Testis (tissue), 2 donors: ENCODE measurements at regions not wholly inside any gene's neighbourhood (a gene's known extent, or its start where the extent isn't known, plus 50 kb on each side); places are given as distances from the start of the nearest gene placed in this dataset.
"Not testable (repeated sequence)": the region's sequence is repeated elsewhere in the genome, so short reads cannot be mapped to it uniquely, and the experiment has no call there.

Experiments
- DNase-seq: peaks from one replicate; pipeline ENCODE4 v3.0.0-alpha.2; 2019
- H3K27ac ChIP-seq, 2 donors: fragments of 200-600 bp; sonication (generic); one replicate each; pipeline ENCODE4 v1.5.1; 2019
- H3K27me3 ChIP-seq: fragments of 200-600 bp; sonication (generic); one replicate; pipeline ENCODE4 v1.5.1; 2019
- H3K36me3 ChIP-seq: fragments of 200-600 bp; sonication (generic); one replicate; pipeline ENCODE4 v1.5.1; 2017; ENCODE audit warnings: low read depth; ENCODE audit errors: missing control alignments
- H3K4me1 ChIP-seq: fragments of 200-600 bp; sonication (generic); one replicate; pipeline ENCODE4 v1.5.1; 2019
- H3K4me3 ChIP-seq, 2 donors: fragments of 200-600 bp; sonication (generic); one replicate each; pipeline ENCODE4 v1.5.1; 2017 to 2019
- H3K9me3 ChIP-seq: fragments of 200-600 bp; sonication (generic); one replicate; pipeline ENCODE4 v1.5.1; 2017
- POLR2A ChIP-seq: fragments of 450-650 bp; IDR thresholded peaks from one replicate; pipeline ENCODE4 v1.6.1; 2017; ENCODE audit warnings: antibody characterized with exemption, mild to moderate bottlenecking, moderate library complexity
- WGBS, 2 donors: methylation state at CpG; one replicate each; pipeline ENCODE4 v1.1.5; 2018; 5-methylcytosine and 5-hydroxymethylcytosine counted together
- intact Hi-C: fragments of 100-400 bp; cut with DNase I; formaldehyde crosslinking; loops from one replicate; pipeline ENCODE4 v1.15.1; 2023; ENCODE audit warnings: low total_unique reads
- TF ChIP-seq, protein P1 (sequence below), 3 experiments: fragments of 450-650 bp in 2 of 3; fragments of 200-600 bp in 1 of 3; sonication (generic) in 1 of 3; IDR thresholded peaks; one replicate each; pipeline ENCODE4 v1.5.1; 2016 to 2019; ENCODE audit warnings: antibody characterized with exemption in 3 of 3, mild to moderate bottlenecking in 2 of 3, moderate library complexity in 1 of 3

DNA sequence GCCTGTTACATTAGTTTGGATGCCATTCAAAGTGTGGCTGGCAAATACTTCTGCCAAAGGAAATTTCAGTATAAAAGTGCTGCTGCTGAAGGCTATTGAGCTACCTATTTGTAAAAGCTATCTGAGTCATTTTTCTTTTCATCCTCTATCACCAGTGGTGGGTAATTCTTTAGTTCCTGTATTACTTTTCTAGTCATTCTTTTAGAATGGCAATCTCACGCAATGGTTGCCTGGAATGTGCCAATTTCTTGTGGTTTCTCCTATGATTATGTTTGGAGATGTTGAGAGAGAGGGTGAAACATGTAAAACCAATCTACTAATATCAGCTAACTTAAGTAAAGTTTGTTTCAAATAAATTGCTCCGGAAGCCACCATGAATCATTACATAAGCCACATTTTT, 685.0 kb downstream of the RAPGEF2 start:
- no peak for TF ChIP-seq POLR2A
- TF ChIP-seq, protein P1, sequence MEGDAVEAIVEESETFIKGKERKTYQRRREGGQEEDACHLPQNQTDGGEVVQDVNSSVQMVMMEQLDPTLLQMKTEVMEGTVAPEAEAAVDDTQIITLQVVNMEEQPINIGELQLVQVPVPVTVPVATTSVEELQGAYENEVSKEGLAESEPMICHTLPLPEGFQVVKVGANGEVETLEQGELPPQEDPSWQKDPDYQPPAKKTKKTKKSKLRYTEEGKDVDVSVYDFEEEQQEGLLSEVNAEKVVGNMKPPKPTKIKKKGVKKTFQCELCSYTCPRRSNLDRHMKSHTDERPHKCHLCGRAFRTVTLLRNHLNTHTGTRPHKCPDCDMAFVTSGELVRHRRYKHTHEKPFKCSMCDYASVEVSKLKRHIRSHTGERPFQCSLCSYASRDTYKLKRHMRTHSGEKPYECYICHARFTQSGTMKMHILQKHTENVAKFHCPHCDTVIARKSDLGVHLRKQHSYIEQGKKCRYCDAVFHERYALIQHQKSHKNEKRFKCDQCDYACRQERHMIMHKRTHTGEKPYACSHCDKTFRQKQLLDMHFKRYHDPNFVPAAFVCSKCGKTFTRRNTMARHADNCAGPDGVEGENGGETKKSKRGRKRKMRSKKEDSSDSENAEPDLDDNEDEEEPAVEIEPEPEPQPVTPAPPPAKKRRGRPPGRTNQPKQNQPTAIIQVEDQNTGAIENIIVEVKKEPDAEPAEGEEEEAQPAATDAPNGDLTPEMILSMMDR (IDR thresholded peaks at IDR 0.05), result no peak
- no peak for DNase-seq
- no peaks in the 10 kb centered on the region for H3K36me3 ChIP-seq
- no peaks in the 10 kb centered on the region for H3K9me3 ChIP-seq
- H3K27ac ChIP-seq, result no peak overlapping the region
- WGBS, 2 donors, result 93% methylated on average over 2 of the region's 2 CpGs
- H3K4me3 ChIP-seq, result no peak overlapping the region
- H3K27me3 ChIP-seq, result no peaks in the 10 kb centered on the region
- intact Hi-C loops, result no loop called here
- H3K4me1 ChIP-seq, result no peaks in the 10 kb centered on the region

GRCh38 chr4:159791334-159791733, 688.5 kb downstream of the RAPGEF2 start:
- H3K27ac ChIP-seq, result no peak overlapping the region
- TF ChIP-seq, protein P1 (IDR thresholded peaks at IDR 0.05), result no peak
- no peak for TF ChIP-seq POLR2A
- WGBS, 2 donors, result 40 to 47% methylated on average over 3 of the region's 3 CpGs
- intact Hi-C loops, result no loop called here
- no peak overlapping the region for H3K4me3 ChIP-seq
- no peaks in the 10 kb centered on the region for H3K4me1 ChIP-seq
- no peaks in the 10 kb centered on the region for H3K27me3 ChIP-seq
- no peaks in the 10 kb centered on the region for H3K9me3 ChIP-seq
- H3K36me3 ChIP-seq, result no peaks in the 10 kb centered on the region
- DNase-seq, result no peak

- WGBS, 2 donors, result 93 to 95% methylated on average over 8 to 12 of the region's 12 CpGs
- DNase-seq, H3K27ac ChIP-seq, H3K9me3 ChIP-seq, H3K4me1 ChIP-seq, H3K36me3 ChIP-seq, intact Hi-C loops, H3K27me3 ChIP-seq, H3K4me3 ChIP-seq: not testable (repeated sequence)
Measured at GRCh38 chr4:159804592-159804991, 701.7 kb downstream of the RAPGEF2 start.

GRCh38 chr4:159823743-159824142, 720.9 kb downstream of the RAPGEF2 start:
- Histone ChIP-seq H3K9me3 (no peaks in the 10 kb centered on the region), H3K27ac (no peak overlapping the region), H3K27me3 (no peaks in the 10 kb centered on the region), H3K4me3 (no peak overlapping the region), H3K4me1 (no peaks in the 10 kb centered on the region), H3K36me3 (no peaks in the 10 kb centered on the region)
- DNase-seq, result no peak
- 92% methylated on average over 2 of the region's 2 CpGs for WGBS, 2 donors
- intact Hi-C loops, result no loop called here
- TF ChIP-seq, protein P1 (IDR thresholded peaks at IDR 0.05), result no peak
- TF ChIP-seq POLR2A, result no peak

DNA sequence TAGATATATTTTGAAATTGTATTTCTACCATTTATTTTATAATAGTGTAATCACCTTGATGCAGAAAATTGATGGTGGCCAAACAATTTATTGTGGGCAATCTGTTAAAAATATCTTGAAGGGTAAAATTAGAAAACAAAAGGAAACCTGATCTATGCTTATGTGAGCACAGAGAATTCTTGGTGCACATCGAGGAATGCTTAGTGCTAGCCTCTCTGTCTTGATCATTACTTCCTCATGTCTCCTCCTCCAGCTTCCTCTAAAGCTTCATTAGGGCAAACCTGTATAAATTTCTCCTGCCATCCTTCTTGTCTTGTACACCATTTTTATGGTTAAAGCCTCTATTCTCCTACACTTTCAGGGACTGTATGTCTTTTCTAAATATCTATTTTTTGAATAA, 725.8 kb downstream of the RAPGEF2 start:
- Histone ChIP-seq H3K9me3 (no peaks in the 10 kb centered on the region), H3K4me1 (no peaks in the 10 kb centered on the region), H3K27ac (no peak overlapping the region), H3K4me3 (no peak overlapping the region), H3K36me3 (no peaks in the 10 kb centered on the region), H3K27me3 (no peaks in the 10 kb centered on the region)
- DNase-seq, result no peak
- intact Hi-C loops, result no loop called here
- TF ChIP-seq POLR2A, result no peak
- TF ChIP-seq, protein P1 (IDR thresholded peaks at IDR 0.05), result no peak
- WGBS, 2 donors, result 50 to 56% methylated on average over 1 of the region's 1 CpG
